Activated T-cell treated with anti-CD3 and anti-CD28 coated beads, Interleukin-2, amount 50 U/mL, for 4 hours (primary cell): ENCODE measurements at regions not wholly inside any gene's neighbourhood (a gene's known extent, or its start where the extent isn't known, plus 50 kb on each side); places are given as distances from the start of the nearest gene placed in this dataset.
A peak's percentile ranks its signal among the peaks of the same experiment; 100 is the strongest.
"Not testable (repeated sequence)": the region's sequence is repeated elsewhere in the genome, so short reads cannot be mapped to it uniquely, and the experiment has no call there.

Experiments
- ATAC-seq, 2 donors: fragments of 200-7000 bp; cut with Tn5 transposase; one replicate each; pipeline ENCODE4 v1.10.0; 2021
- DNase-seq: peaks from one replicate; pipeline ENCODE4 v3.0.0-alpha.2; 2020
- H3K27me3 Mint-ChIP-seq: one replicate; pipeline ENCODE4 v1.8.0; 2021; ENCODE audit warnings: low read depth, mixed read lengths
- H3K36me3 Mint-ChIP-seq: one replicate; pipeline ENCODE4 v1.8.0; 2022; ENCODE audit warnings: mixed read lengths; ENCODE audit not compliant: insufficient read depth
- H3K4me1 Mint-ChIP-seq: one replicate; pipeline ENCODE4 v1.8.0; 2021; ENCODE audit warnings: low read depth, mixed read lengths
- H3K4me3 Mint-ChIP-seq: one replicate; pipeline ENCODE4 v1.8.0; 2021; ENCODE audit warnings: mild to moderate bottlenecking, moderate library complexity, mixed read lengths
- H3K9me3 Mint-ChIP-seq: one replicate; pipeline ENCODE4 v1.8.0; 2021; ENCODE audit warnings: mixed read lengths

DNA sequence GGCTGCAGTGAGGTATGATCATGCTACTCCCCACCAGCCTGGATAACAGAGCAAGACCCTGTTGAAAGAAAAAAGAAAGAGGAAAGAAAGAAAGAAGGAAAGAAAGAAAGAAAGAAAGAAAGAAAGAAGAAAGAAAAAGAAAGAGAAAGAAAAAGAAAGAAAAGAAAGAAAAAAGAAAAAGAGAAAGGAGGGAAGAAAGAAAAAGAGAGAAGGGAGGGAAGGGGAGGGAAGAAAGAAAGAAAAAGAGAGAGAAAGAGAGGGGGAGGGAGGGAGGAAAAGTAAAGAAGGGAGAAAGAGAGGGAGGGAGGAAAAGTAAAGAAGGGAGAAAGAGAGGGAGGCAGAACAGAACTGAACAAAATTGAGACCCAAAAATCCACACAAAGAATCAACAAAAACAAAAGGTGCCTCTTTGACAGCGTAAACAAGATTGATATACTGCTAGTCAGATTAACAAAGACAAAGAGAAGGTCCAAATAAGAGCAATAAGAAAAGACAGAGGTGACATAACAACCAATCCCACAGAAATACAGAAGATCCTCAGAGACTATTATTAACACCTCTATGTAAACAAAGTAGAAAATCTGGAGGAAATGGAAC, 293.9 kb upstream of the AMIGO2 start:
- Mint-ChIP-seq H3K36me3 (peaks cover 2% of the 10 kb centered on the region), H3K4me1 (peaks cover 14% of the 10 kb centered on the region), H3K9me3 (peaks cover 5% of the 10 kb centered on the region), H3K27me3 (no peaks in the 10 kb centered on the region), H3K4me3 (no peak overlapping the region)
- no peak for DNase-seq
- no peak for ATAC-seq

DNA sequence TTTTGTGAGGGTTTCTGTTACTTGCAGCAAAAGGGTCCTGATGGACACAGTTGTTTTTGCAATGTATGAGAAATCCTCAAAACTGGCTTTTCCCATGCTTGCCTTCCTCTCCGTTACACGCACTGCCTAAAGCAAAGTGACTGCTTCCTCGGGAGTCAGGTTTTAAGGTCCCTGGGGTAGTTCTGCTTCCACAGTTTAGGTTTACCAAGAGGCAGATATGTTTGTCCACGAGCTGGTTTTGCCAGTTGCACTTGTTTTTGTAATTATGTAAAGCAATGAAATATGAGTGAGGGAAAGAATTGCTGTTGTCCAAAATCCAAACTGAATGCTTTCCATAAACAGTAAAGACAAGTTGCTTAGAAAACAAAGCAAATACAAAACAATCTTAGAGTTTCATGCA, 290.7 kb upstream of the AMIGO2 start:
- Mint-ChIP-seq H3K9me3 (no peaks in the 10 kb centered on the region), H3K27me3 (no peaks in the 10 kb centered on the region), H3K4me3 (no peak overlapping the region), H3K4me1 (peaks cover 4% of the 10 kb centered on the region), H3K36me3 (peaks cover 2% of the 10 kb centered on the region)
- ATAC-seq (no peak), DNase-seq (no peak)

DNA sequence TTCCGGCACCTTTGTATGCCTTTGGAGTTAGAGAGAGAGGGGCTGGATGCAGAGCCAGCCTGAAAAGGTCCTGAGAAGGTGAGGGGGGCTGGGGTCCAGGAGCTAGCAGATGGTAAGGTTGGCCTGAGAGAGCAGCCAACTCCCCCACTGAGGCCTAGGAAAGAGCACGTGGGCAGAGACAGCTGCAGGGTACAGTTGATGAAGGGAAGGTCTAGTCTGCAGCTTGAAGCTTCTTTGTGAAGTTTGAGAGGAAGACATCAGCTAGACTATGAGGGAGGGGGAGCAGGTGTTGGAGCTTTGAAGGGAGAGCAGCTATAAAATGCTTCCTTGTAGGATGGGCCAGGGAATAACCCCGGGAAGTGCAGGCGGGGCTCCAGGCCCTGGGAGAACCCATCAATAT, 289.3 kb upstream of the AMIGO2 start:
- peaks cover 2% of the 10 kb centered on the region for H3K36me3 Mint-ChIP-seq
- H3K9me3 Mint-ChIP-seq, result no peaks in the 10 kb centered on the region
- ATAC-seq (no peak), DNase-seq (no peak)
- H3K27me3 Mint-ChIP-seq, result no peaks in the 10 kb centered on the region
- no peak overlapping the region for H3K4me3 Mint-ChIP-seq
- peaks cover 6% of the 10 kb centered on the region for H3K4me1 Mint-ChIP-seq

- Mint-ChIP-seq H3K36me3 (peaks cover 2% of the 10 kb centered on the region), H3K27me3 (no peaks in the 10 kb centered on the region), H3K9me3 (no peaks in the 10 kb centered on the region), H3K4me1 (peaks cover 9% of the 10 kb centered on the region), H3K4me3 (no peak overlapping the region)
- ATAC-seq, result no peak
- DNase-seq, result no peak
Measured at GRCh38 chr12:47367912-47368537, 288.3 kb upstream of the AMIGO2 start.

DNA sequence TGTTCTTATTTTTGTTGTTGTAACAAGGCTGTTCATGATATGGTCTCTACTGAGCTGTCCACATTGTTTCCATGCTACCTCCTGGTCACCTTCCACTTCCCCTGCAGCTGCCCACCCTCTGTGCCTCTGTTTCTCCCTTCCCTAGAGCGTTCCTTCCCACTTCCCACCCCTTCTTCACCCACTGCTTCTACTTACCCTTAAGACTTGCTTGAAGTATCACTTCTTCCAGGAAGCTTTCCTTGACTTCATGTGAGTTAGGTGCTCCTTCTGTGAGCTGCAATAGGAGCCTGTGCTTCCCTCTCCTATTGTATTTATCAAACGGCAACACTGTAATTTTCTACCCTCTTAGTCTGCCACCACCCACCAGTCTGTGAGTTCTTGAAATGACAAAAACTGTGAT, 286.8 kb upstream of the AMIGO2 start:
- ATAC-seq, result no peak
- Mint-ChIP-seq H3K36me3 (peaks cover 2% of the 10 kb centered on the region), H3K4me3 (no peak overlapping the region), H3K27me3 (no peaks in the 10 kb centered on the region), H3K9me3 (no peaks in the 10 kb centered on the region), H3K4me1 (peaks cover 23% of the 10 kb centered on the region)
- no peak for DNase-seq

- H3K4me1 Mint-ChIP-seq, result peaks cover 27% of the 10 kb centered on the region
- ATAC-seq (no peak), DNase-seq (no peak)
- H3K9me3 Mint-ChIP-seq, result no peaks in the 10 kb centered on the region
- no peaks in the 10 kb centered on the region for H3K27me3 Mint-ChIP-seq
- H3K36me3 Mint-ChIP-seq, result peaks cover 2% of the 10 kb centered on the region
- no peak overlapping the region for H3K4me3 Mint-ChIP-seq
Measured at GRCh38 chr12:47366157-47366556, 286.4 kb upstream of the AMIGO2 start.

GRCh38 chr12:47365443-47366076, 285.8 kb upstream of the AMIGO2 start:
- H3K4me3 Mint-ChIP-seq, result peak overlapping the region; percentile 51
- ATAC-seq, result peak in 1 of 2 donors; percentile 52
- not testable (repeated sequence) for DNase-seq

GRCh38 chr12:47364261-47364660, 284.5 kb upstream of the AMIGO2 start:
- Mint-ChIP-seq H3K9me3 (peaks cover 2% of the 10 kb centered on the region), H3K27me3 (no peaks in the 10 kb centered on the region), H3K4me1 (peaks cover 44% of the 10 kb centered on the region), H3K4me3 (no peak overlapping the region), H3K36me3 (peaks cover 2% of the 10 kb centered on the region)
- no peak for DNase-seq
- ATAC-seq, result no peak

More at GRCh38 chr12:47365443-47366076, 285.8 kb upstream of the AMIGO2 start:
- not testable (repeated sequence) for H3K9me3 Mint-ChIP-seq, H3K27me3 Mint-ChIP-seq, H3K36me3 Mint-ChIP-seq
- peaks cover 32% of the 10 kb centered on the region for H3K4me1 Mint-ChIP-seq

DNA sequence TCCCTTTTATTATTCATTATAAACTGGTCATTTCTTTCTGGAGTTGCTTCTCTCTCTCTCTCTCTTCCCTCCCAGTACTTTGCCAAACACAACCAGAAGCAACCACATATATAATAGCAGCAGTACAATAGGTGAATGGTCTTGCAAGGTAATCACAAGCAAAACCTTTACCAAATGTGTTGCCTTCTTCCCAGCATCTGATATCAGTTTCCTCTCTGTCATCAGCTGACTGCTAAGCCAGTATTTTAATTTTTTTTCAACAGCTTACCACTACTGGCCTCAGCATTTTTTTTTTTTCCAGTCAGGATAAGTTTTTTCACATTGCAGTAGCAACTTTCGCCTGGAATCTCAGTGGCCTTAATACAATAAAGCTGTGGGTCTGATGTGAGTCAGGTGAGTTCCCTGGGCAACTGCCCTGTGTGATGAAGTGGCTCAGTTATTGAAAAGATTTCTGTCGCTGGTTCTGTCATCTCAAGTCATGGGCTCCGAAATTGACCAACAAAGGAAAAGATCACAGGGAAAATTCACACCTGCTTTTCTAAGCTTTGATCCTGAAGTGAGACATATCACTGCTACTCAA, 282.5 kb upstream of the AMIGO2 start:
- Mint-ChIP-seq H3K4me1 (peaks cover 56% of the 10 kb centered on the region), H3K36me3 (peaks cover 5% of the 10 kb centered on the region), H3K4me3 (peak overlapping the region; percentile 66), H3K9me3 (peaks cover 9% of the 10 kb centered on the region), H3K27me3 (no peaks in the 10 kb centered on the region)
- no peak for ATAC-seq
- DNase-seq, result no peak

DNA sequence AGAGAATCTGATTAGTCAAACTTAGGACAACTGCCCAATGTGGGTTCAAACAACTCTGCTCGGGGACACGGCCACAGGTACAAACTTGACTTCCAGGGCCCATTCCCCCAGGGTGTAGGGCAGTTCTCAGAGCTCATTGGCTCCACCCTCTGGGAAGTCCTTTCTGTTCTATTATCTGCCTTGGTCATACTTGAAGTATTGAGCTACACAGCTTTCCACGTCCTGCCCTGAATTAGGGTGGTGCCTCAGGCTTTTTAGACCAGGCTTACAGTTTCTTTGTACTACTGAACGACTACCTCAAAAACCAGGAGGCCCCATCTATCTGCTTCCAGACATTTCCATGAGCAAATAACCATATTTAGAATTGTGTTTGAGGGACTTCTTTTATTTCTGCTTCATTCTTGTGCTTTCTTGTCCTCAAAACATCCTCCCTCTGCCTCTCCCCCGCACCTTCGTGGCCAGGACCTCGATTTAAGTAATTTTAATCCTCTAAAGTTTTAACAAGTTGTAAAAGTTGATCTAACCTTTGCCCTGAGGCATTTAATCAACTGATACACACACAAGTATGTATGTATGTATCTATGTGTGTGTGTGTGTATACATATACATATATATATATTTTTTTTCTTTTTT, 281.7 kb upstream of the AMIGO2 start:
- no peaks in the 10 kb centered on the region for H3K27me3 Mint-ChIP-seq
- peak overlapping the region; percentile 75 for H3K4me3 Mint-ChIP-seq
- H3K36me3 Mint-ChIP-seq, result peaks cover 9% of the 10 kb centered on the region
- ATAC-seq (peak; percentile 68 to 70), DNase-seq (peak; percentile 41)
- peaks cover 63% of the 10 kb centered on the region for H3K4me1 Mint-ChIP-seq
- peaks cover 12% of the 10 kb centered on the region for H3K9me3 Mint-ChIP-seq

DNA sequence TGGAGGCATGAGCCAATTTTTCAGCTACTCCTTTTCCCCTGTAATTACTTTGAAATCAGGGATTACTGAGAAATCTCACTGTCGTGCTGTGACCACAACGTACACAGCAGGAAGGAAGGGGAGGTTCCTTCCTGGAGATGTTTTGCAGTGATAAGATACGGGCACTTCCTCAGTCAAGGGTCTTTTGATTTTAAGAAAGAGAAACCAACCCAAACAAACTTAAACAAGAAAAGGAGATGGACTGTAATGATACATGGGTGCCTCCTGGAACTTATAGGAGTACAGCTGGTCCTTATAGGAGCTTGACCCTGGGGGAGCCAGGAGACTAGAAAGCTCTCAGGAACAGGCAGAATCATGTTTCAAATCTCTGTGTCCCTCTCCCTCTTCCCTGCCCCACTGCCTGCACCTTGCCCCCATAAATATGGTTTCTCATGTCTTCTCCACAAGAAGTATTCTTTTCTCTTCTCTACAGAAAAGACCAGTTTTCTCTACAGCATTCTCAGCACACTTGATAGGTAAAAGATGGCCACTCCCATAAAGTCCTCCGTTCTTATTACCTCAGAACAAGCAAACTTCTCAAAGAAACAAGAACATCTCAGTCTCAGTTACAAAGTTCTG, 281.1 kb upstream of the AMIGO2 start:
- ATAC-seq (peak; percentile 2 to 15), DNase-seq (no peak)
- Mint-ChIP-seq H3K36me3 (peaks cover 9% of the 10 kb centered on the region), H3K9me3 (peaks cover 13% of the 10 kb centered on the region), H3K4me1 (peaks cover 69% of the 10 kb centered on the region), H3K4me3 (peak overlapping the region; percentile 75), H3K27me3 (no peaks in the 10 kb centered on the region)

- peaks cover 77% of the 10 kb centered on the region for H3K4me1 Mint-ChIP-seq
- peak overlapping the region; percentile 75 for H3K4me3 Mint-ChIP-seq
- DNase-seq (no peak), ATAC-seq (no peak)
- H3K27me3 Mint-ChIP-seq, result no peaks in the 10 kb centered on the region
- peaks cover 16% of the 10 kb centered on the region for H3K9me3 Mint-ChIP-seq
- peaks cover 11% of the 10 kb centered on the region for H3K36me3 Mint-ChIP-seq
Measured at GRCh38 chr12:47360093-47360480, 280.3 kb upstream of the AMIGO2 start.

DNA sequence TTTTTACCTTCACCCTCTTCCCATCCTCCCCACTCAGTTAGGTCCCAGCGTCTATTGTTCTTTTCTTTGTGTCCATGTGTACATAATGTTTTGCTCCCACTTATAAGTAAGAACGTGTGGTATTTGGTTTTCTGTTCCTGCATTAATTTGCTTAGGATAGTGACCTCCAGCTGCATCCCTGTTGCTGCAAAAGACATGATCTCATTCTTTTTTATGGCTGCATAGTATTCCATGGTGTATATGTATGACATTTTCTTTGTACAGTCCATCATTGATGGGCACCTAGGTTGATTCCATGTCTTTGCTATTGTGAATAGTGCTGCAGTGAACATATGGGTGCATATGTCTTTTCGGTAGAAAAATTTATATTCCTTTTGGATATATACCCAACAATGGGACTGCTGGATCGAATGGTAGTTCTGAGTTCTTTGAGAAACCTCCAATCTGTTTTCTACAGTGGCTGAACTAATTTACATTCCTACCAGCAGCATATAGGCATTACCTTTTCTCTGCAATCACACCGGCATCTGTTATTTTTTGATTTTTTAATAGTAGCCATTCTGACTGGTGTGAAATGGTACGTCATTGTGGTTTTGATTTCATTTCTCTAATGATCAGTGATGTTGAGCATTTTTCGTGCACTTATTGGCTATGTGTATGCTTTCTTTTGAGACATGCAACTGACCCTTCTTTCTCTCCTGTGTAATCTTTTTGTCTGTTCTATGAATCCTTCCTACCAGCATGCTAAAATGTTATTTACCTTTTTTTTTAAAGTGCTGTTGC, 279.7 kb upstream of the AMIGO2 start:
- Mint-ChIP-seq H3K9me3 (peaks cover 16% of the 10 kb centered on the region), H3K4me1 (peaks cover 79% of the 10 kb centered on the region), H3K4me3 (no peak overlapping the region), H3K27me3 (no peaks in the 10 kb centered on the region), H3K36me3 (peaks cover 11% of the 10 kb centered on the region)
- DNase-seq (no peak), ATAC-seq (no peak)
